GM12875 (cell line): ENCODE measurements at regions not wholly inside any gene's neighbourhood (a gene's known extent, or its start where the extent isn't known, plus 50 kb on each side); places are given as distances from the start of the nearest gene placed in this dataset.
"Not testable (repeated sequence)": the region's sequence is repeated elsewhere in the genome, so short reads cannot be mapped to it uniquely, and the experiment has no call there.

ENCODE experiments used
- H3K4me3 ChIP-seq: one replicate; pipeline ENCODE4 v1.5.1; 2011; ENCODE audit warnings: low read depth, low read length, control low read depth
- TF ChIP-seq, protein P1 (sequence below): IDR thresholded peaks from 2 replicates; pipeline ENCODE4 v1.5.1; 2011; ENCODE audit warnings: low read depth, mild to moderate bottlenecking, control low read depth, inconsistent platforms, low read length, moderate library complexity, borderline replicate concordance; ENCODE audit not compliant: insufficient read depth

- no peak overlapping the region for H3K4me3 ChIP-seq
- TF ChIP-seq, protein P1, sequence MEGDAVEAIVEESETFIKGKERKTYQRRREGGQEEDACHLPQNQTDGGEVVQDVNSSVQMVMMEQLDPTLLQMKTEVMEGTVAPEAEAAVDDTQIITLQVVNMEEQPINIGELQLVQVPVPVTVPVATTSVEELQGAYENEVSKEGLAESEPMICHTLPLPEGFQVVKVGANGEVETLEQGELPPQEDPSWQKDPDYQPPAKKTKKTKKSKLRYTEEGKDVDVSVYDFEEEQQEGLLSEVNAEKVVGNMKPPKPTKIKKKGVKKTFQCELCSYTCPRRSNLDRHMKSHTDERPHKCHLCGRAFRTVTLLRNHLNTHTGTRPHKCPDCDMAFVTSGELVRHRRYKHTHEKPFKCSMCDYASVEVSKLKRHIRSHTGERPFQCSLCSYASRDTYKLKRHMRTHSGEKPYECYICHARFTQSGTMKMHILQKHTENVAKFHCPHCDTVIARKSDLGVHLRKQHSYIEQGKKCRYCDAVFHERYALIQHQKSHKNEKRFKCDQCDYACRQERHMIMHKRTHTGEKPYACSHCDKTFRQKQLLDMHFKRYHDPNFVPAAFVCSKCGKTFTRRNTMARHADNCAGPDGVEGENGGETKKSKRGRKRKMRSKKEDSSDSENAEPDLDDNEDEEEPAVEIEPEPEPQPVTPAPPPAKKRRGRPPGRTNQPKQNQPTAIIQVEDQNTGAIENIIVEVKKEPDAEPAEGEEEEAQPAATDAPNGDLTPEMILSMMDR = no peak
These were observed 444.1 kb upstream of the KLF6 start for GRCh38 chr10:4229106-4229505.

DNA sequence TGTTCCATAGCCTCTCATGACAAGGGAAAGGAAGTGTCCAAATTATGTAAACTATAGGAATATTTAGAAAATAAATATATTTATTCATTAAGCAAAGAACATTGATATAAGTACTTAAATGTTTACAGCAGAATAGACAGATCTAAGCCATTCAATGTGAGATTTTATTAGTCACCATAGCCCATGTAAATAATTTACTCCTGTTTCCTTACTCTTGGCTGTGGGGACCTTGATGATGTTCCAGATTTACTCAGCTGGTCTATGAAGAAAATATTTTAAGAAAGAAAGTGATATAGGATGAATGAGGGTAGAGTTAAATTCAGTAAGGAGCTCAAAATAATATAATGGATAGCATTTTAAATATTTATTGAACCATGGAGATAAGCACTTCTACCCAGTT lies 442.6 kb upstream of the KLF6 start:
- TF ChIP-seq, protein P1 = no peak
- no peak overlapping the region for H3K4me3 ChIP-seq

- H3K4me3 ChIP-seq = no peak overlapping the region
- TF ChIP-seq, protein P1 = no peak
These were observed 442.0 kb upstream of the KLF6 start for GRCh38 chr10:4226941-4227540.

DNA sequence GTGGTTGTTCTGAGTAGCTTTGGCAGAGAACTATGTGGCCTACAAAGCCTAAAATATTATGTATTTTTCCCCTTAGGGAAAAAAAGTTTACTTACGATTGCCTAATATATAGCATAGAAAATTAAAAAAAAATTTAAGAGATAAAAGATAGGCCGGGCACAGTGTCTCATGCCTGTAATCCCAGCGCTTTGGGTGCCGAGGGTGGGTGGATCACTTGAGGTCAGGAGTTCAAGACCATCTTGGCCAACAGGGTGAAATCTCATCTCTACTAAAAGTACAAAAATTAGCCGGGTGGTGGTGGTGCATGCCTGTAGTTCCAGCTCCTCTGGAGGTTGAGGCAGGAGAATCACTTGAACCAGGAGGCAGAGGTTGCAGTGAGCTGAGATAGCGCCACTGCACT lies 439.2 kb upstream of the KLF6 start:
- H3K4me3 ChIP-seq = no peak overlapping the region
- TF ChIP-seq, protein P1 = no peak

DNA sequence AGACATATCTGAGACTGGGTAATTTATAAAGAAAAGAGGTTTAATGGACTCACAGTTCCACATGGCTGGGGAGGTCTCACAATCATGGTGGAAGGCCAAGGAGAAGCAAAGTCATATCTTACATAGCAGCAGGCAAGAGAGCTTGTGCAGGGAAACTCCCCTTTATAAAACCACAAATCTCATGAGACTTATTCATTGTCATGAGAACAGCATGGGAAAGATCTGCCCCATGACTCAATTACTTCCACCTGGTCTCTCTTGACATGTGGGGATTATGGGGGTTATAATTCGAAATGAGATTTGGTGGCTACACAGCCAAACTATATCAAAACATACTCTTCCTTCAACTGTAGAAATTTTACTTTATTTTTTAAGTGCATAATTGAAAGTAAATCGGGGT lies 436.3 kb upstream of the KLF6 start:
- not testable (repeated sequence) for H3K4me3 ChIP-seq

- TF ChIP-seq, protein P1 = no peak
- H3K4me3 ChIP-seq = no peak overlapping the region
These were observed 434.9 kb upstream of the KLF6 start for GRCh38 chr10:4219901-4220300.

GRCh38 chr10:4217653-4218052 lies 432.6 kb upstream of the KLF6 start:
- H3K4me3 ChIP-seq = no peak overlapping the region
- TF ChIP-seq, protein P1 = no peak

DNA sequence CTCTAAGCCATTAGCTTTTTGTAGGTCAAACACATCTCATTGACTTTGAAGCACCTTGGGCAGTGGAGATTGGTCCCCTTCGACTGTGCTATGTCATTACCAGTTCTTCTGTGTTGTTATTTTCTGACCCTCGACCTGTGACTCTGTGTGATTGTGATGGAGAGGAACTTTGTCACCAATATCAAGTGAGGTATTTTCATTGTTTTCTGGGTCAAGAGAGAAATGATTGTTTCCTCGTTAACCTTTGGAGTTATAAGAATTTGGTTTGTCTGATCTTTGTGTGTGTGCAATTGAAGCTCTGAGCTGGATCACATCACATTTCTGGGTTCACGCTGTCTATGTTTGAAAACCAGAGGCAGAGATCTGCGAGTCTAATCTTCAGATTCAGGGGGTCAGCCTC lies 432.2 kb upstream of the KLF6 start:
- no peak overlapping the region for H3K4me3 ChIP-seq
- TF ChIP-seq, protein P1 = no peak
